ENCODE measurements at regions not wholly inside any gene's neighbourhood (a gene's known extent, or its start where the extent isn't known, plus 50 kb on each side); places are given as distances from the start of the nearest gene placed in this dataset.

DNA sequence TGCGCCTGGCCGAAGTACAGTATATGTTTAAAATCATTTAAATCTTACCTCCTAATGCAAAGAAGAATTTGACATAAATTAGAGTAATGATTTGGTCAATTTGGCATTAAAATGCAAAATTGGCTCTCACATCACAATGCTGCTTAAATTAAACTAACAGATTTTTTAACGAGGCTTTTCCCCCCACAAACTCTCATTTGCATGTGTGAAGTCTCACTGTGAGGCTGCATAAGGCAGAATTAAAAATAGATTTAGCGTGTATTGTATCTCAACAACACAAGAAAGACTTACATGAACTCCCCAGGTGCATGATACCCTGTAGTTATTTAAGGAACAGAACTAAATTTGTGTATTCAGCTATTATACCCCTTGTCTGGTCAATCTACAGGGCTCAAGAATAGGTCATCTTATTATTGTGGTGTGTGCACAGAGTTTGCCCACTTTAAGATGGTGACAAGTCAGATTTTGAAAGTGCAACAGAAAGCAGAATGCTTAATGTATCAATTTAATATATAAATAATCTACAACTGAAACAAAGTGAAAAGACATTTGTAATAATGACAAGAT lies 897.9 kb downstream of the EPHA3 start:
- TF ChIP-seq TBP (IDR thresholded peaks at IDR 0.05; ENCODE audit: low read depth, low read length) (no peak), CTCF (IDR thresholded peaks at IDR 0.05; ENCODE audit: control extremely low read depth in 1 of 3, insufficient read depth in 1 of 3, low read depth in 1 of 3, low read length in 3 of 3) (no peak), POLR2A (IDR thresholded peaks at IDR 0.05; ENCODE audit: control extremely low read depth in 1 of 2, low read depth in 2 of 2, low read length in 2 of 2) (no peak)

Measured in H1 (cell line).